HCT116 (cell line): ENCODE measurements at regions not wholly inside any gene's neighbourhood (a gene's known extent, or its start where the extent isn't known, plus 50 kb on each side); places are given as distances from the start of the nearest gene placed in this dataset.

Experiments
- ATAC-seq: fragments of 200-7000 bp; cut with Tn5 transposase; 2 replicates; pipeline ENCODE4 v1.9.1; 2020; ENCODE audit warnings: mild to moderate bottlenecking, moderate library complexity
- BruUV-seq: library from RNA; stranded (reverse); fragments of 400-500 nt; replicated peaks from 2 replicates; lab custom pipeline; 2021; lab: Mats Ljungman, UMichigan
- CTCF ChIA-PET: fragments of 300-600 bp; sonication (Branson Sonifier 250); formaldehyde crosslinking; loops from one replicate; lab custom pipeline; 2021; ENCODE audit warnings: antibody characterized with exemption; lab: Charles Lee
- POLR2A ChIA-PET: fragments of 300-600, 350-600 bp; sonication (Branson Sonifier 250); formaldehyde crosslinking; loops from one replicate; lab custom pipeline; 2021; ENCODE audit warnings: antibody characterized with exemption; lab: Charles Lee
- RAD21 ChIA-PET, 2 experiments: fragments of 300-600 bp; sonication (Branson Sonifier 250); formaldehyde crosslinking; loops; one replicate each; lab custom pipeline; 2023; ENCODE audit warnings: low total read pairs in 2 of 2; ENCODE audit not compliant: uncharacterized antibody in 2 of 2, unreplicated experiment in 2 of 2, low non-redundant PET in 1 of 2; lab: Charles Lee
- DNase-seq: peaks from one replicate; pipeline ENCODE4 v3.0.0-alpha.2; 2010; ENCODE audit warnings: low read depth, low spot score
- H2AFZ ChIP-seq: fragments of 200-600 bp; shearing (Covaris generic), sonication (generic); 2 replicates; pipeline ENCODE4 v1.6.1; 2017; ENCODE audit warnings: low read depth, mixed run types, mixed read lengths, antibody characterized with exemption, low read length; ENCODE audit not compliant: poor library complexity, severe bottlenecking
- H3K27ac ChIP-seq: 2 replicates; pipeline ENCODE4 v1.5.1; 2012; ENCODE audit warnings: low read depth, low read length
- H3K27me3 ChIP-seq: fragments of 200-600 bp; sonication (generic); 2 replicates; pipeline ENCODE4 v1.6.1; 2016; ENCODE audit warnings: mixed run types, low read length, mixed read lengths; ENCODE audit not compliant: insufficient read depth
- H3K36me3 ChIP-seq, 2 experiments: fragments of 200-500 bp in 1 of 2; fragments of 200-600 bp in 1 of 2; sonication (Bioruptor generic) in 1 of 2; sonication (generic) in 1 of 2; 2 replicates each; pipeline versions ENCODE4 v1.5.1 to v1.6.1; 2014 to 2016; ENCODE audit warnings: low read length in 2 of 2, inconsistent platforms in 1 of 2, mixed read lengths in 1 of 2, mixed run types in 1 of 2; ENCODE audit not compliant: insufficient read depth in 2 of 2, control insufficient read depth in 1 of 2
- H3K4me1 ChIP-seq, 2 experiments: fragments of 200-600 bp in 1 of 2; sonication (generic) in 1 of 2; 2 replicates each; pipeline versions ENCODE4 v1.5.1 to v1.6.1; 2012 to 2017; ENCODE audit warnings: low read length in 2 of 2, inconsistent platforms in 1 of 2, mild to moderate bottlenecking in 1 of 2, mixed read lengths in 1 of 2, mixed run types in 1 of 2, moderate library complexity in 1 of 2; ENCODE audit not compliant: insufficient read depth in 2 of 2, control insufficient read depth in 1 of 2
- H3K4me2 ChIP-seq: fragments of 200-600 bp; sonication (generic); 2 replicates; pipeline ENCODE4 v1.6.1; 2017; ENCODE audit warnings: mixed run types, low read length, mixed read lengths
- H3K4me3 ChIP-seq, 2 experiments: fragments of 200-600 bp in 1 of 2; sonication (generic) in 1 of 2; replicated peaks in 1 of 2; 2 replicates each; pipeline ENCODE4 v1.5.1; 2011 to 2016; ENCODE audit warnings: low read length in 2 of 2, control low read depth in 1 of 2, low read depth in 1 of 2, mild to moderate bottlenecking in 1 of 2, mixed read lengths in 1 of 2, mixed run types in 1 of 2
- H3K79me2 ChIP-seq: fragments of 200-600 bp; sonication (generic); 2 replicates; pipeline ENCODE4 v1.6.1; 2017; ENCODE audit warnings: mild to moderate bottlenecking, mixed run types, low read length, moderate library complexity, mixed read lengths; ENCODE audit not compliant: insufficient read depth
- H3K9ac ChIP-seq: fragments of 200-600 bp; sonication (generic); 2 replicates; pipeline ENCODE4 v1.6.1; 2016; ENCODE audit warnings: low read length, mixed read lengths
- H3K9me2 ChIP-seq: fragments of 200-600 bp; sonication (generic), shearing (Covaris generic); 2 replicates; pipeline ENCODE4 v1.6.1; 2017; ENCODE audit warnings: mixed run types, mild to moderate bottlenecking, moderate library complexity; ENCODE audit not compliant: insufficient read depth
- H3K9me3 ChIP-seq, 2 experiments: fragments of 200-500 bp in 1 of 2; fragments of 200-600 bp in 1 of 2; sonication (Bioruptor generic) in 1 of 2; sonication (generic) in 1 of 2; 2 replicates each; pipeline ENCODE4 v1.6.1; 2014 to 2017; ENCODE audit warnings: low read length in 2 of 2, mixed read lengths in 2 of 2, inconsistent platforms in 1 of 2, low read depth in 1 of 2, mild to moderate bottlenecking in 1 of 2, mixed run types in 1 of 2, moderate library complexity in 1 of 2; ENCODE audit not compliant: control insufficient read depth in 1 of 2, insufficient read depth in 1 of 2
- H4K20me1 ChIP-seq: fragments of 200-600 bp; sonication (generic), shearing (Covaris generic); 2 replicates; pipeline ENCODE4 v1.6.1; 2017; ENCODE audit warnings: mixed run types, mild to moderate bottlenecking, moderate library complexity; ENCODE audit not compliant: insufficient read depth
- ATF3 ChIP-seq: IDR thresholded peaks from 2 replicates; pipeline ENCODE4 v1.6.1; 2012
- CBX3 ChIP-seq: IDR thresholded peaks from 2 replicates; pipeline ENCODE4 v1.6.1; 2012; ENCODE audit warnings: low read depth
- CEBPB ChIP-seq: IDR thresholded peaks from 2 replicates; pipeline ENCODE4 v1.6.1; 2012; ENCODE audit warnings: low read depth
- EGR1 ChIP-seq: IDR thresholded peaks from 2 replicates; pipeline ENCODE4 v1.6.1; 2012; ENCODE audit warnings: low read depth
- ELF1 ChIP-seq: IDR thresholded peaks from 2 replicates; pipeline ENCODE4 v1.6.1; 2012; ENCODE audit warnings: low read depth, borderline replicate concordance
- EZH2 ChIP-seq: fragments of 200-600 bp; sonication (generic); IDR thresholded peaks from 2 replicates; pipeline ENCODE4 v1.6.1; 2017; ENCODE audit warnings: antibody characterized with exemption, mixed run types
- FOSL1 ChIP-seq: IDR thresholded peaks from 2 replicates; pipeline ENCODE4 v1.6.1; 2012; ENCODE audit warnings: low read depth
- JUND ChIP-seq: IDR thresholded peaks from 2 replicates; pipeline ENCODE4 v1.6.1; 2012
- MAX ChIP-seq: IDR thresholded peaks from 2 replicates; pipeline ENCODE4 v1.6.1; 2012
- POLR2A ChIP-seq: IDR thresholded peaks from 2 replicates; pipeline ENCODE4 v1.7.0; 2011; ENCODE audit warnings: borderline replicate concordance; ENCODE audit not compliant: insufficient read depth, insufficient read length; ENCODE audit errors: extremely low read depth
- POLR2AphosphoS5 ChIP-seq: IDR thresholded peaks from 2 replicates; pipeline ENCODE4 v1.6.1; 2011; ENCODE audit warnings: mild to moderate bottlenecking, low read depth, low read length, moderate library complexity
- RAD21 ChIP-seq: IDR thresholded peaks from 2 replicates; pipeline ENCODE4 v1.6.1; 2012; ENCODE audit warnings: low read depth, mild to moderate bottlenecking
- SP1 ChIP-seq: IDR thresholded peaks from 2 replicates; pipeline ENCODE4 v1.6.1; 2012; ENCODE audit warnings: low read depth
- SRF ChIP-seq: IDR thresholded peaks from 2 replicates; pipeline ENCODE4 v1.6.1; 2012; ENCODE audit warnings: low read depth
- YY1 ChIP-seq: IDR thresholded peaks from 2 replicates; pipeline ENCODE4 v1.6.1; 2011; ENCODE audit warnings: low read length, low read depth, moderate library complexity, mild to moderate bottlenecking; ENCODE audit not compliant: insufficient replicate concordance; ENCODE audit errors: extremely low read depth
- ZBTB33 ChIP-seq: IDR thresholded peaks from 2 replicates; pipeline ENCODE4 v1.6.1; 2011; ENCODE audit warnings: mild to moderate bottlenecking, low read length, moderate library complexity; ENCODE audit not compliant: insufficient replicate concordance; ENCODE audit errors: extremely low read depth
- intact Hi-C: fragments of 100-400 bp; cut with micrococcal nuclease; formaldehyde crosslinking; loops from 2 replicates; pipeline ENCODE4 v1.10.0; 2022

GRCh38 chr2:128457716-128458115, 139.0 kb upstream of the HS6ST1 start:
- no peak overlapping the region for H3K4me2 ChIP-seq
- no peaks in the 10 kb centered on the region for H3K9me3 ChIP-seq
- no peaks in the 10 kb centered on the region for H3K4me1 ChIP-seq
- H3K4me3 ChIP-seq: no peak overlapping the region
- no peaks in the 10 kb centered on the region for H3K36me3 ChIP-seq
- H4K20me1 ChIP-seq: no peaks in the 10 kb centered on the region
- no TSS peak for BruUV-seq
- ChIA-PET POLR2A (no interaction called here), CTCF (no interaction called here), RAD21 (interaction anchor here in 1 of 2 experiments (0.5 kb wide), 1 partner anchor 144 kb away, joined by 4 read pairs; no protein-coding TSS in a partner anchor)
- H3K27ac ChIP-seq: no peak overlapping the region
- no peaks in the 10 kb centered on the region for H3K9me2 ChIP-seq
- H3K79me2 ChIP-seq: no peaks in the 10 kb centered on the region
- TF ChIP-seq POLR2AphosphoS5 (no peak), ATF3 (no peak), ELF1 (no peak), MAX (no peak), CBX3 (no peak), POLR2A (no peak), JUND (no peak), SRF (no peak), YY1 (no peak)
- DNase-seq (no peak), ATAC-seq (no peak)
- H3K9ac ChIP-seq: no peak overlapping the region
- intact Hi-C loops: no loop called here
- H2AFZ ChIP-seq: no peak overlapping the region
- H3K27me3 ChIP-seq: peaks cover 10% of the 10 kb centered on the region; the same call in 1 of the 2 replicates

- H3K79me2 ChIP-seq: no peaks in the 10 kb centered on the region
- no peak overlapping the region for H3K27ac ChIP-seq
- CTCF ChIA-PET: no interaction called here
- H3K9ac ChIP-seq: no peak overlapping the region
- H2AFZ ChIP-seq: no peak overlapping the region
- ATAC-seq: no peak
- no peak overlapping the region for H3K4me2 ChIP-seq
- H3K27me3 ChIP-seq: peaks cover 10% of the 10 kb centered on the region; the same call in 1 of the 2 replicates
- H3K36me3 ChIP-seq: no peaks in the 10 kb centered on the region
- no peaks in the 10 kb centered on the region for H3K4me1 ChIP-seq
- DNase-seq: no peak
- no peak overlapping the region for H3K4me3 ChIP-seq
- H3K9me2 ChIP-seq: no peaks in the 10 kb centered on the region
- H3K9me3 ChIP-seq: no peaks in the 10 kb centered on the region
- no peaks in the 10 kb centered on the region for H4K20me1 ChIP-seq
- POLR2A ChIA-PET: no interaction called here
- intact Hi-C loops: no loop called here
- RAD21 ChIA-PET: no interaction called here
- BruUV-seq: no TSS peak
- TF ChIP-seq EGR1 (no peak), FOSL1 (no peak), POLR2AphosphoS5 (no peak), MAX (no peak), SP1 (no peak), ZBTB33 (no peak), ELF1 (no peak), YY1 (no peak), RAD21 (no peak), CEBPB (no peak), CBX3 (no peak), EZH2 (no peak)
Measured at GRCh38 chr2:128458505-128458904, 139.8 kb upstream of the HS6ST1 start.
